ENCODE measurements at regions not wholly inside any gene's neighbourhood (a gene's known extent, or its start where the extent isn't known, plus 50 kb on each side); places are given as distances from the start of the nearest gene placed in this dataset.

GRCh38 chr19:34577056-34577455, 95.5 kb downstream of the WTIP start:
- TF ChIP-seq FOSL2 (IDR thresholded peaks at IDR 0.05; ENCODE audit: borderline replicate concordance, low read depth) (no peak), RFX5 (IDR thresholded peaks at IDR 0.05; ENCODE audit: low read length) (no peak), REST (IDR thresholded peaks at IDR 0.05; ENCODE audit: low read depth, low read length) (no peak), FOXM1 (IDR thresholded peaks at IDR 0.05; ENCODE audit: low read depth) (no peak), YY1 (IDR thresholded peaks at IDR 0.05; ENCODE audit: low read depth) (no peak), GATA2 (CRISPR knock-in tag; IDR thresholded peaks at IDR 0.05) (no peak), SMC3 (IDR thresholded peaks at IDR 0.05; ENCODE audit: low read depth, low read length) (no peak), USF2 (IDR thresholded peaks at IDR 0.05; ENCODE audit: borderline replicate concordance, low read depth, low read length) (no peak), ZBTB33 (IDR thresholded peaks at IDR 0.05; ENCODE audit: borderline replicate concordance, low read depth) (no peak), EP300 (IDR thresholded peaks at IDR 0.05; ENCODE audit: borderline replicate concordance in 1 of 2, low read depth in 1 of 2, low read length in 1 of 2) (no peak)
- Histone ChIP-seq H3F3A (replicated peaks; ENCODE audit: insufficient read depth) (no peaks in the 10 kb centered on the region), H3K27ac (ENCODE audit: low read depth in 2 of 2, low read length in 1 of 2) (no peak overlapping the region), H3K4me2 (no peak overlapping the region), H3K9me2 (no peaks in the 10 kb centered on the region), H3K9me3 (no peaks in the 10 kb centered on the region), H3K27me3 (ENCODE audit: insufficient read depth) (no peaks in the 10 kb centered on the region), H3K4me3 (ENCODE audit: low read depth in 2 of 2, low read length in 1 of 2) (no peak overlapping the region), H3K36me3 (replicated peaks in 1 of 2; ENCODE audit: control insufficient read depth in 1 of 2, insufficient read depth in 2 of 2, low read length in 1 of 2) (no peaks in the 10 kb centered on the region), H3K79me2 (ENCODE audit: insufficient read depth) (no peaks in the 10 kb centered on the region), H4K20me1 (ENCODE audit: insufficient read depth) (no peaks in the 10 kb centered on the region), H2AFZ (ENCODE audit: low read depth) (no peak overlapping the region), H3K4me1 (ENCODE audit: control insufficient read depth in 1 of 2, insufficient read depth in 2 of 2, low read depth in 1 of 2, low read length in 1 of 2) (no peaks in the 10 kb centered on the region), H3K9ac (no peak overlapping the region)
- ChIA-PET POLR2A (no interaction called here), CTCF (no interaction called here)
- DNase-seq, result no peak
- WGBS (ENCODE audit: low lambda C conversion rate), result 71% methylated on average over 14 of the region's 16 CpGs

- Histone ChIP-seq H4K20me1 (ENCODE audit: insufficient read depth) (no peaks in the 10 kb centered on the region), H3K9me2 (no peaks in the 10 kb centered on the region), H3K27ac (ENCODE audit: low read depth in 2 of 2, low read length in 1 of 2) (no peak overlapping the region), H3K4me2 (no peak overlapping the region), H3K36me3 (replicated peaks in 1 of 2; ENCODE audit: control insufficient read depth in 1 of 2, insufficient read depth in 2 of 2, low read length in 1 of 2) (no peaks in the 10 kb centered on the region), H2AFZ (ENCODE audit: low read depth) (no peak overlapping the region), H3K9me3 (no peaks in the 10 kb centered on the region), H3K79me2 (ENCODE audit: insufficient read depth) (no peaks in the 10 kb centered on the region), H3K4me3 (ENCODE audit: low read depth in 2 of 2, low read length in 1 of 2) (no peak overlapping the region), H3F3A (replicated peaks; ENCODE audit: insufficient read depth) (no peaks in the 10 kb centered on the region), H3K4me1 (ENCODE audit: control insufficient read depth in 1 of 2, insufficient read depth in 2 of 2, low read depth in 1 of 2, low read length in 1 of 2) (no peaks in the 10 kb centered on the region), H3K9ac (no peak overlapping the region), H3K27me3 (ENCODE audit: insufficient read depth) (no peaks in the 10 kb centered on the region)
- WGBS (ENCODE audit: low lambda C conversion rate), result 47% methylated on average over 4 of the region's 5 CpGs
- no peak for DNase-seq
- CTCF ChIA-PET, result no interaction called here
- POLR2A ChIA-PET, result no interaction called here
- TF ChIP-seq CTCF (IDR thresholded peaks at IDR 0.05) (no peak), TAF1 (IDR thresholded peaks at IDR 0.05; ENCODE audit: borderline replicate concordance, low read depth, low read length) (no peak), EP300 (IDR thresholded peaks at IDR 0.05; ENCODE audit: borderline replicate concordance in 1 of 2, low read depth in 1 of 2, low read length in 1 of 2) (no peak), NRF1 (IDR thresholded peaks at IDR 0.05; ENCODE audit: low read depth, low read length) (no peak), REST (IDR thresholded peaks at IDR 0.05; ENCODE audit: low read depth, low read length) (no peak), ELF1 (IDR thresholded peaks at IDR 0.05) (no peak), MEF2A (IDR thresholded peaks at IDR 0.05; ENCODE audit: borderline replicate concordance, low read depth) (no peak)
Observed at GRCh38 chr19:34576292-34576691, 94.7 kb downstream of the WTIP start.
